ENCODE measurements at regions not wholly inside any gene's neighbourhood (a gene's known extent, or its start where the extent isn't known, plus 50 kb on each side); places are given as distances from the start of the nearest gene placed in this dataset.

DNA sequence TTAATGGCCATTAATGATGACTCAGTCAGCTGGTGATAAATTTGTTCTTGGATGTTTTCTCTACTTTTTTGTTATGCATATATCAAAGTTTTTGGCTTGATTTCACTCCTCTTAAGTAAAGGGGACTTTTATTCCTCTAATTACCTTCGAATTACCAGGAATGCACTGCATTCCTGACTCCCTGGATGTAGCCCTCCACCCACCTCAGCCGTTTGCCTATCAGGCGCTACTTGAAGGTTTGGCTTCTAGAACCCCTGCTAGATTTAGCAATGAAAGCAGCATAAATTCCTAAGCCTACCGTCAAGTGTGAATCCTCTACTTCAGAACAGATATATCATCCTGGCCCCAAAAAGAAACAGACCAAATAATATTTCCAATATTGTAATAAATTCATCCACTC is 387.8 kb upstream of the ADGRL2 start:
- Histone ChIP-seq H3K27me3 (ENCODE audit: control insufficient read depth in 3 of 3, insufficient read depth in 3 of 3, low read length in 2 of 3) (no peaks in the 10 kb centered on the region), H3K9me3 (ENCODE audit: control insufficient read depth in 4 of 4, insufficient read depth in 3 of 4, low read length in 3 of 4) (no peaks in the 10 kb centered on the region), H3K27ac (ENCODE audit: low read depth in 1 of 2, low read length in 1 of 2) (no peak overlapping the region), H3K4me1 (ENCODE audit: control insufficient read depth in 5 of 5, insufficient read depth in 5 of 5, low read length in 5 of 5) (peaks cover 0 to 49% (median 12%) of the 10 kb centered on the region in 5 donors), H3K9ac (ENCODE audit: insufficient read depth in 1 of 2, low read length in 2 of 2) (no peak overlapping the region), H3K36me3 (ENCODE audit: control insufficient read depth in 4 of 4, insufficient read depth in 4 of 4, low read length in 4 of 4) (no peaks in the 10 kb centered on the region), H3K4me3 (no peak overlapping the region)
- DNase-seq (no peak), ATAC-seq (ENCODE audit: insufficient read depth, low FRiP score) (no peak)
- TF ChIP-seq, protein P1, sequence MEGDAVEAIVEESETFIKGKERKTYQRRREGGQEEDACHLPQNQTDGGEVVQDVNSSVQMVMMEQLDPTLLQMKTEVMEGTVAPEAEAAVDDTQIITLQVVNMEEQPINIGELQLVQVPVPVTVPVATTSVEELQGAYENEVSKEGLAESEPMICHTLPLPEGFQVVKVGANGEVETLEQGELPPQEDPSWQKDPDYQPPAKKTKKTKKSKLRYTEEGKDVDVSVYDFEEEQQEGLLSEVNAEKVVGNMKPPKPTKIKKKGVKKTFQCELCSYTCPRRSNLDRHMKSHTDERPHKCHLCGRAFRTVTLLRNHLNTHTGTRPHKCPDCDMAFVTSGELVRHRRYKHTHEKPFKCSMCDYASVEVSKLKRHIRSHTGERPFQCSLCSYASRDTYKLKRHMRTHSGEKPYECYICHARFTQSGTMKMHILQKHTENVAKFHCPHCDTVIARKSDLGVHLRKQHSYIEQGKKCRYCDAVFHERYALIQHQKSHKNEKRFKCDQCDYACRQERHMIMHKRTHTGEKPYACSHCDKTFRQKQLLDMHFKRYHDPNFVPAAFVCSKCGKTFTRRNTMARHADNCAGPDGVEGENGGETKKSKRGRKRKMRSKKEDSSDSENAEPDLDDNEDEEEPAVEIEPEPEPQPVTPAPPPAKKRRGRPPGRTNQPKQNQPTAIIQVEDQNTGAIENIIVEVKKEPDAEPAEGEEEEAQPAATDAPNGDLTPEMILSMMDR (IDR thresholded peaks at IDR 0.05; ENCODE audit: control extremely low read depth, extremely low read depth): no peak
- WGBS, 2 donors: 78 to 79% methylated on average over 4 of the region's 4 CpGs

GRCh38 chr1:81410941-81411340 is 389.8 kb upstream of the ADGRL2 start:
- H3K4me1 ChIP-seq (ENCODE audit: control insufficient read depth in 5 of 5, insufficient read depth in 5 of 5, low read length in 5 of 5): peaks cover 0 to 62% (median 19%) of the 10 kb centered on the region in 5 donors
- TF ChIP-seq, protein P1 (IDR thresholded peaks at IDR 0.05; ENCODE audit: control extremely low read depth, extremely low read depth): no peak
- no peak overlapping the region for H3K4me3 ChIP-seq
- no peak overlapping the region for H3K27ac ChIP-seq (ENCODE audit: low read depth in 1 of 2, low read length in 1 of 2)
- H3K9ac ChIP-seq (ENCODE audit: insufficient read depth in 1 of 2, low read length in 2 of 2): no peak overlapping the region
- peak in 2 of 3 donors; percentile 45 to 60 for DNase-seq
- H3K9me3 ChIP-seq (ENCODE audit: control insufficient read depth in 4 of 4, insufficient read depth in 3 of 4, low read length in 3 of 4): no peaks in the 10 kb centered on the region
- 80 to 86% methylated on average over 3 of the region's 3 CpGs for WGBS, 2 donors
- no peak for ATAC-seq (ENCODE audit: insufficient read depth, low FRiP score)
- no peaks in the 10 kb centered on the region for H3K36me3 ChIP-seq (ENCODE audit: control insufficient read depth in 4 of 4, insufficient read depth in 4 of 4, low read length in 4 of 4)
- H3K27me3 ChIP-seq (ENCODE audit: control insufficient read depth in 3 of 3, insufficient read depth in 3 of 3, low read length in 2 of 3): no peaks in the 10 kb centered on the region

DNA sequence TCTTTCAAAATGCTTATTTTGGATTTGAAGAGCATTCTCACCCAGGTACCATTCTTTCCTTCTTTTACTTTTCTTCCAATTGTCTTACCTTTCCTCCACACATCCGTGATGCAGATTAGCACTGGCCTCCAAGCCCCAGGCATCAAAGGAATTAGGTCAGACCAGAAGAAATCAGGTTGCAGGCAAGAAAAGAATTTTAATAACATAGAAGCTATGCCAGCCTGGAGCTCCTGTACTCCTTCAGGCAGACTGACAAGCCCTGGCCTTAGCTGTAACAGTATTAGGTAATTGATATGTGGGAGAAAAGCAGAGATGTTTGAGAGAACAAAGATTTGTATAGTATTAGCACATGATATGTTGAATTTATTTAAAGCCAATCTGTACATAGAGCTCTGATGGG is 390.4 kb upstream of the ADGRL2 start:
- ATAC-seq (ENCODE audit: insufficient read depth, low FRiP score) (no peak), DNase-seq (no peak)
- H3K4me3 ChIP-seq: no peak overlapping the region
- no peaks in the 10 kb centered on the region for H3K36me3 ChIP-seq (ENCODE audit: control insufficient read depth in 4 of 4, insufficient read depth in 4 of 4, low read length in 4 of 4)
- H3K27me3 ChIP-seq (ENCODE audit: control insufficient read depth in 3 of 3, insufficient read depth in 3 of 3, low read length in 2 of 3): no peaks in the 10 kb centered on the region
- no peak overlapping the region for H3K9ac ChIP-seq (ENCODE audit: insufficient read depth in 1 of 2, low read length in 2 of 2)
- 75 to 78% methylated on average over 1 of the region's 1 CpG for WGBS, 2 donors
- TF ChIP-seq, protein P1 (IDR thresholded peaks at IDR 0.05; ENCODE audit: control extremely low read depth, extremely low read depth): no peak
- no peaks in the 10 kb centered on the region for H3K9me3 ChIP-seq (ENCODE audit: control insufficient read depth in 4 of 4, insufficient read depth in 3 of 4, low read length in 3 of 4)
- H3K4me1 ChIP-seq (ENCODE audit: control insufficient read depth in 5 of 5, insufficient read depth in 5 of 5, low read length in 5 of 5): peaks cover 0 to 62% (median 17%) of the 10 kb centered on the region in 5 donors
- H3K27ac ChIP-seq (ENCODE audit: low read depth in 1 of 2, low read length in 1 of 2): peak overlapping the region in 1 of 2 donors; percentile 75

DNA sequence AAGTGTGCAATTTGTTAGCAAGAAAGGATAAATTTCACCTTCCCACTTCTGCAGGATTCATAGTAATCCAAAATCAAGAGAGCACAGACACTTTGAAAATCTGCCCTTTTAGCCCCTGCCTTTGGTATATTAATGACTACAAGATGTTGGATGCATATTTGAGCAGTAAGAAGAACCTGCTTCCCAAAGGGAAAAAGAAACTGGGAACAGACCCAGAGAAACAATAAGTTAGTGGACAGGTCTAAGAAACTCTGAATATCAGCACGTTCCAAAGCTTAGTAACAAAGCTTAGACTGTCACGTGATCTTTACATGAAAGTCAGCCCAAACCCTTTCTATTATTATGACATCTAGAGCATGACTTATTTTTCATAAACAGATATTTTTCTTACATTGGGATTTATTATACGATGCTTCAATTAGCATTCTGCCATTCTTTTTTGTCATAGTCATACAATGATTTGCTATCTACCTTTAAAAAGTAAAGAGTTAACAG is 390.9 kb upstream of the ADGRL2 start:
- DNase-seq (no peak), ATAC-seq (ENCODE audit: insufficient read depth, low FRiP score) (no peak)
- 78 to 83% methylated on average over 3 of the region's 3 CpGs for WGBS, 2 donors
- TF ChIP-seq, protein P1 (IDR thresholded peaks at IDR 0.05; ENCODE audit: control extremely low read depth, extremely low read depth): no peak
- Histone ChIP-seq H3K4me3 (no peak overlapping the region), H3K27me3 (ENCODE audit: control insufficient read depth in 3 of 3, insufficient read depth in 3 of 3, low read length in 2 of 3) (no peaks in the 10 kb centered on the region), H3K9ac (ENCODE audit: insufficient read depth in 1 of 2, low read length in 2 of 2) (no peak overlapping the region), H3K27ac (ENCODE audit: low read depth in 1 of 2, low read length in 1 of 2) (peak overlapping the region in 1 of 2 donors; percentile 33), H3K36me3 (ENCODE audit: control insufficient read depth in 4 of 4, insufficient read depth in 4 of 4, low read length in 4 of 4) (no peaks in the 10 kb centered on the region), H3K9me3 (ENCODE audit: control insufficient read depth in 4 of 4, insufficient read depth in 3 of 4, low read length in 3 of 4) (no peaks in the 10 kb centered on the region), H3K4me1 (ENCODE audit: control insufficient read depth in 5 of 5, insufficient read depth in 5 of 5, low read length in 5 of 5) (peaks cover 0 to 60% (median 12%) of the 10 kb centered on the region in 5 donors)

All from lung (tissue), 11 donors.